Panc1 (cell line): ENCODE measurements at regions not wholly inside any gene's neighbourhood (a gene's known extent, or its start where the extent isn't known, plus 50 kb on each side); places are given as distances from the start of the nearest gene placed in this dataset.

Experiments
- ATAC-seq: fragments of 200-7000 bp; cut with Tn5 transposase; 2 replicates; pipeline ENCODE4 v1.9.1; 2020; ENCODE audit warnings: mild to moderate bottlenecking, moderate library complexity
- BruUV-seq: library from RNA; stranded (reverse); fragments of 400-500 nt; replicated peaks from 2 replicates; lab custom pipeline; 2021; lab: Mats Ljungman, UMichigan
- CTCF ChIA-PET: fragments of 300-600 bp; sonication (Branson Sonifier 250); formaldehyde crosslinking; loops from one replicate; lab custom pipeline; 2022; ENCODE audit warnings: antibody characterized with exemption; lab: Charles Lee
- POLR2A ChIA-PET: fragments of 300-600 bp; sonication (Branson Sonifier 250); formaldehyde crosslinking; loops from one replicate; lab custom pipeline; 2022; ENCODE audit warnings: antibody characterized with exemption; lab: Charles Lee
- DNase-seq: peaks from one replicate; pipeline ENCODE4 v3.0.0-alpha.2; 2010; ENCODE audit warnings: low read depth, low spot score
- H3K27ac ChIP-seq: 2 replicates; pipeline ENCODE4 v1.5.1; 2011; ENCODE audit warnings: mild to moderate bottlenecking, low read length, inconsistent platforms
- H3K27me3 ChIP-seq: fragments of 200-500 bp; sonication (Bioruptor generic); 2 replicates; pipeline ENCODE4 v1.6.0; 2014; ENCODE audit warnings: low read length, inconsistent platforms; ENCODE audit not compliant: control insufficient read depth, insufficient read depth
- H3K36me3 ChIP-seq: fragments of 200-500 bp; sonication (Bioruptor generic); 2 replicates; pipeline ENCODE4 v1.5.1; 2014; ENCODE audit warnings: inconsistent platforms, mild to moderate bottlenecking, low read length, moderate library complexity; ENCODE audit not compliant: control insufficient read depth, insufficient read depth
- H3K4me1 ChIP-seq: 2 replicates; pipeline ENCODE4 v1.5.1; 2011; ENCODE audit warnings: inconsistent platforms, mild to moderate bottlenecking, low read length, moderate library complexity; ENCODE audit not compliant: control insufficient read depth, insufficient read depth
- H3K4me3 ChIP-seq, 2 experiments: 2 replicates each; pipeline ENCODE4 v1.5.1; 2011 to 2012; ENCODE audit warnings: low read depth in 2 of 2, low read length in 2 of 2, mild to moderate bottlenecking in 2 of 2, inconsistent platforms in 1 of 2, moderate library complexity in 1 of 2
- H3K9me3 ChIP-seq: fragments of 200-500 bp; sonication (Bioruptor generic); 2 replicates; pipeline ENCODE4 v1.5.1; 2014; ENCODE audit warnings: low read depth, mild to moderate bottlenecking, inconsistent platforms, low read length, moderate library complexity; ENCODE audit not compliant: control insufficient read depth, insufficient read depth
- POLR2AphosphoS5 ChIP-seq: IDR thresholded peaks from 2 replicates; pipeline ENCODE4 v1.6.1; 2012; ENCODE audit warnings: mild to moderate bottlenecking, low read depth, low read length, moderate library complexity
- SIN3A ChIP-seq: IDR thresholded peaks from 2 replicates; pipeline ENCODE4 v1.6.1; 2012; ENCODE audit warnings: low read depth, mild to moderate bottlenecking, low read length, moderate library complexity, borderline replicate concordance; ENCODE audit not compliant: insufficient read depth
- TCF7L2 ChIP-seq: IDR thresholded peaks from 2 replicates; pipeline ENCODE4 v1.6.1; 2011; ENCODE audit warnings: mild to moderate bottlenecking, low read depth, low read length, inconsistent platforms
- in situ Hi-C: cut with HindIII; loops from 2 replicates; pipeline ENCODE4 v1.10.0; 2016; ENCODE audit warnings: low sequenced_read_pairs, low pct_unique_long_range_greater_than_20kb
- intact Hi-C: fragments of 100-400 bp; cut with micrococcal nuclease; formaldehyde crosslinking; loops from one replicate; pipeline ENCODE4 v1.10.0; 2022; ENCODE audit not compliant: unreplicated experiment
- TF ChIP-seq, protein P1 (sequence below): fragments of 450-650 bp; IDR thresholded peaks from 2 replicates; pipeline ENCODE4 v1.5.1; 2017; ENCODE audit warnings: mild to moderate bottlenecking
- TF ChIP-seq, protein P2 (sequence below), 2 experiments: IDR thresholded peaks; 2 replicates each; pipeline ENCODE4 v1.6.1; 2011 to 2012; ENCODE audit warnings: low read depth in 2 of 2, control low read depth in 1 of 2, low read length in 1 of 2, mild to moderate bottlenecking in 1 of 2, moderate library complexity in 1 of 2; ENCODE audit not compliant: insufficient read depth in 1 of 2

DNA sequence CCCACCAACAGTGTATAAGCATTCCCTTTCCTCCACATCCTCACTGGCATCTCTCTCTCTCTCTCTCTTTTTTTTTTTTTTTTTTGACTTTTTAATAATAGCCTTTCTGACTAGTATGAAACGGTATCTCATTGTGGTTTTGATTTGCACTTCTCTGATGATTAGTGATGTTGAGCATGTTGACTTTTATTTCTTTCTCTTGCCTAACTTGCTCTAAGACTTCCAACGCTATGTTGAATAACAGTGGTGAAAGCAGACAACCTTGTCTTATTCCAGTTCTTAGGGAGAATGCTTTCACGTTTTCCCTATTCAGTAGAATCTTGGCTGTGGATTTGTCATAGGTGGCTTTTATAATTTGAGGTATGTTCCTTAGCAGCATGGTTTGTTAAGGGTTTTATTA is 249.4 kb upstream of the MDFIC2 start:
- no peak for TF ChIP-seq POLR2AphosphoS5
- TF ChIP-seq SIN3A = no peak
- TF ChIP-seq, protein P1, sequence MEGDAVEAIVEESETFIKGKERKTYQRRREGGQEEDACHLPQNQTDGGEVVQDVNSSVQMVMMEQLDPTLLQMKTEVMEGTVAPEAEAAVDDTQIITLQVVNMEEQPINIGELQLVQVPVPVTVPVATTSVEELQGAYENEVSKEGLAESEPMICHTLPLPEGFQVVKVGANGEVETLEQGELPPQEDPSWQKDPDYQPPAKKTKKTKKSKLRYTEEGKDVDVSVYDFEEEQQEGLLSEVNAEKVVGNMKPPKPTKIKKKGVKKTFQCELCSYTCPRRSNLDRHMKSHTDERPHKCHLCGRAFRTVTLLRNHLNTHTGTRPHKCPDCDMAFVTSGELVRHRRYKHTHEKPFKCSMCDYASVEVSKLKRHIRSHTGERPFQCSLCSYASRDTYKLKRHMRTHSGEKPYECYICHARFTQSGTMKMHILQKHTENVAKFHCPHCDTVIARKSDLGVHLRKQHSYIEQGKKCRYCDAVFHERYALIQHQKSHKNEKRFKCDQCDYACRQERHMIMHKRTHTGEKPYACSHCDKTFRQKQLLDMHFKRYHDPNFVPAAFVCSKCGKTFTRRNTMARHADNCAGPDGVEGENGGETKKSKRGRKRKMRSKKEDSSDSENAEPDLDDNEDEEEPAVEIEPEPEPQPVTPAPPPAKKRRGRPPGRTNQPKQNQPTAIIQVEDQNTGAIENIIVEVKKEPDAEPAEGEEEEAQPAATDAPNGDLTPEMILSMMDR = no peak
- TF ChIP-seq, protein P2, sequence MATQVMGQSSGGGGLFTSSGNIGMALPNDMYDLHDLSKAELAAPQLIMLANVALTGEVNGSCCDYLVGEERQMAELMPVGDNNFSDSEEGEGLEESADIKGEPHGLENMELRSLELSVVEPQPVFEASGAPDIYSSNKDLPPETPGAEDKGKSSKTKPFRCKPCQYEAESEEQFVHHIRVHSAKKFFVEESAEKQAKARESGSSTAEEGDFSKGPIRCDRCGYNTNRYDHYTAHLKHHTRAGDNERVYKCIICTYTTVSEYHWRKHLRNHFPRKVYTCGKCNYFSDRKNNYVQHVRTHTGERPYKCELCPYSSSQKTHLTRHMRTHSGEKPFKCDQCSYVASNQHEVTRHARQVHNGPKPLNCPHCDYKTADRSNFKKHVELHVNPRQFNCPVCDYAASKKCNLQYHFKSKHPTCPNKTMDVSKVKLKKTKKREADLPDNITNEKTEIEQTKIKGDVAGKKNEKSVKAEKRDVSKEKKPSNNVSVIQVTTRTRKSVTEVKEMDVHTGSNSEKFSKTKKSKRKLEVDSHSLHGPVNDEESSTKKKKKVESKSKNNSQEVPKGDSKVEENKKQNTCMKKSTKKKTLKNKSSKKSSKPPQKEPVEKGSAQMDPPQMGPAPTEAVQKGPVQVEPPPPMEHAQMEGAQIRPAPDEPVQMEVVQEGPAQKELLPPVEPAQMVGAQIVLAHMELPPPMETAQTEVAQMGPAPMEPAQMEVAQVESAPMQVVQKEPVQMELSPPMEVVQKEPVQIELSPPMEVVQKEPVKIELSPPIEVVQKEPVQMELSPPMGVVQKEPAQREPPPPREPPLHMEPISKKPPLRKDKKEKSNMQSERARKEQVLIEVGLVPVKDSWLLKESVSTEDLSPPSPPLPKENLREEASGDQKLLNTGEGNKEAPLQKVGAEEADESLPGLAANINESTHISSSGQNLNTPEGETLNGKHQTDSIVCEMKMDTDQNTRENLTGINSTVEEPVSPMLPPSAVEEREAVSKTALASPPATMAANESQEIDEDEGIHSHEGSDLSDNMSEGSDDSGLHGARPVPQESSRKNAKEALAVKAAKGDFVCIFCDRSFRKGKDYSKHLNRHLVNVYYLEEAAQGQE (IDR thresholded peaks at IDR 0.05; ENCODE audit: insufficient read depth in 1 of 2, low read depth in 2 of 2, low read length in 1 of 2) = no peak
- no peak for TF ChIP-seq TCF7L2
- POLR2A ChIA-PET = no interaction called here
- BruUV-seq = no TSS peak
- no peak overlapping the region for H3K4me3 ChIP-seq
- ATAC-seq = no peak
- H3K4me1 ChIP-seq = no peaks in the 10 kb centered on the region
- no peaks in the 10 kb centered on the region for H3K9me3 ChIP-seq
- intact Hi-C loops = no loop called here
- CTCF ChIA-PET = no interaction called here
- H3K27me3 ChIP-seq = no peaks in the 10 kb centered on the region
- H3K36me3 ChIP-seq = no peaks in the 10 kb centered on the region
- in situ Hi-C loops = no loop called here
- DNase-seq = no peak
- no peak overlapping the region for H3K27ac ChIP-seq

DNA sequence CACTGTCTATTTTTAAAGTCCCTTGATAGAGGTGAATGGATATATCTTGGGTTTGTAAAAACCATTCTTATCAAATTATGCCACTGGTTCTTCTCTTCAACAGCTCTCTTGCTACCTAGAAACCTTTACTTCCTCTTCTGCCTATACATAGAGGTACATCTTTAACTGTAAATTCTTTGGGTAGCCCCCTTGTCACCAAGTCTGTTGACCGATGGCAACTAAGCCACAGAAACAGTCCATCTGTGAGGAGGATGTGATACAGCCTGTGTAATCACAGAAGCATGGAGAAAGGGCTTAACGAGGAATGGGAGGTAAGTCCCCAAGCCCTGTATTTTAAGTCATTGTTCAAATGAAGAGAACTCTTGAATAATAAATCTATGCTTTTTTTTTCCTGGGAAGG is 246.5 kb upstream of the MDFIC2 start:
- intact Hi-C loops = no loop called here
- no TSS peak for BruUV-seq
- POLR2A ChIA-PET = no interaction called here

More for the DNA sequence above, 246.5 kb upstream of the MDFIC2 start:
- H3K4me3 ChIP-seq = no peak overlapping the region
- no peaks in the 10 kb centered on the region for H3K4me1 ChIP-seq
- ATAC-seq (no peak), DNase-seq (no peak)
- H3K27me3 ChIP-seq = no peaks in the 10 kb centered on the region
- H3K9me3 ChIP-seq = no peaks in the 10 kb centered on the region
- TF ChIP-seq SIN3A = no peak
- TF ChIP-seq, protein P1 = no peak
- CTCF ChIA-PET = no interaction called here
- in situ Hi-C loops = no loop called here
- no peaks in the 10 kb centered on the region for H3K36me3 ChIP-seq
- no peak overlapping the region for H3K27ac ChIP-seq
